GM19455 (cell line): ENCODE measurements at regions not wholly inside any gene's neighbourhood (a gene's known extent, or its start where the extent isn't known, plus 50 kb on each side); places are given as distances from the start of the nearest gene placed in this dataset.
"Not testable (repeated sequence)": the region's sequence is repeated elsewhere in the genome, so short reads cannot be mapped to it uniquely, and the experiment has no call there.

Experiments used
- ATAC-seq: cut with Tn5 transposase; IDR thresholded peaks from one replicate; pipeline ENCODE4 v1.9.1; 2021; ENCODE audit not compliant: unreplicated experiment

DNA sequence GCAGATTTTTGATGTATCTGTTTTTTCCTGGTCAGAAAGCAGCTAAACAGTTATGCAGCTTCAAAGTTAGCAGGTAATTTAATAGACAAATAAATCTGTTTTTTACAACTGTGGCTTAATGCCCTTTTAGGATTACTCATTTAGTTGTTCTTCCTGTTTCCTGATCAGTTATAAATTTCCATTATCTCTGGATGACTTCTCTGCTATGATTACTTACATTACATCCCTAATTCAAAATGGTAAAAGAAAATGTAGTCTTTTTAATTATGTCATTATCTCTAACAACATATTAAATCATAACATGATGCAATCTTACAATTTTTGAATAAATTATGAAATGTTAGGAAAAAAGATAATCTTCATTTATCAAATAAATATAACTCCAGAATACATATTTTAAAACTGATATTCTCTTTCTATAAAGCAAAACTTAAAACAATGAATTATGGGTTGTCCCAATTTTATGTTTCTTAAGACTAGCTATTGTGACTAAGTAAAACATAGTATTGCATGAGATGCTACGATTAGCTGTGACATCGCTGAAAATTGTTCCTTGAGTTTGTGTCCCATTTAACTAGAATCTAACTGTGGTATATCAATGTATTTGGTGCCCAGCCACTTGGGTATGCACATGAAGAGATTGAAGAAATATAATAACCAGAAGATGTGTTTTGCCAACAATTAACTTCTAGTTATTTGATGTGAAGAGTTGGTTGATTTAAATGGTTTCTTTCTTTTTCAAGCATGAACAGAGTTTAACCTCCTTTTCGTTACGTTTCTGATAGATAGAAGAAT lies 605.3 kb upstream of the SPRY2 start:
- ATAC-seq, result no peak

DNA sequence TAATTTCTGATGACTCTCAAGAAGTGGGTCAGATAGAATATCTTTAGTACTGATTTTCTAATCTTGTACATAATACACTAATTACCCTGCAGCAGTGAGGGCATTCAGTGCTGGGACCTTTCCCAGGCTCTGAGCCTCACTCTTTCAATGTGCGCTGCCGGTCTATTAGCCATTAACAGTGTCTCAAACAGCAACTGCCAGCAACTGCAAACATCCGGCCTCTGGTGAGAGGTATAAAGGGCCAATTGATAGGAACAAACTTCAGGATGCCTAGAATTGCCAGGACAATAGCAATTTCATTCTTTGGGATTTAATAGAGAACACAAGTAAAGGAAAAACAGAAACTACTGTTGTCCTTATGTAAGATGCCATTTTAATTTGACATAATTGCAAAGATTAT lies 604.4 kb upstream of the SPRY2 start:
- ATAC-seq, result no peak

DNA sequence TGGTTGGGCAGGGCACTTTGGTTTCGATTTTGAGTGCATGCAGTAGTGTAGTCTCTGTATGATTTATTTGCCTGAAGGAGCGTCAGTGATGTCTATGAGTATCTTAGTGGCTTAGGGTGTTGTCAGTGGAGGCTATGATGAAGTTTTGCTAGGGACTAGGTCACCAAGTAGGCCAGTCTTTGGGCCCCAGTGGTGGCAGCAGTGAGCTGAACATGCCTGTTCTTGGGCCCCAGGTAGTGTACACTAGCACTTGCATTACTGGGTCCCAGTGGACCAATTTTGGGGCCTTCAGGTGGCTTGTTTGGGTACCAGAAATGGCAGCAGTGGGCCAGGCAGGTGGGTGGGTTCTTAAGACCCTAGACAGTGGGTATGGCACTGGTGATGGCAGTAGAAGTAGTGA lies 598.7 kb upstream of the SPRY2 start:
- ATAC-seq, result no peak

DNA sequence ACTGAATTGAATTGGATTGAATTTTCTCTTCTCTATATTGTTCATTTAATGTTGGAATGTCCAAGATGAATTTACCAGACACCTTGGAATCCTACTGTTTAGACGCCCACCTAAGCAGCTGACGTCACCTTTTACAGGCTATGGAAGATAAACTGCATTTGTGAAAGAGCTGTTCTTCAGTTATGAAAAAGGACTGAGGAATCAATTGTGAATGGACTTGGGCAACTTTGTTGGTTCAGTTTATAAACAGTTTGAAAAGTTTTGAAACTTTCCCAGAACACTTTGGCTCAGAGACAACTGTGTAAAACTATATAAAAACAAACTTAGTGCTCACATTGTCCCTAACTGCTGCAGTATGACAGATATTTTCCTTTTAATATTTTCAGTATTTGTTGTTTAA lies 590.8 kb upstream of the SPRY2 start:
- ATAC-seq, result no peak

DNA sequence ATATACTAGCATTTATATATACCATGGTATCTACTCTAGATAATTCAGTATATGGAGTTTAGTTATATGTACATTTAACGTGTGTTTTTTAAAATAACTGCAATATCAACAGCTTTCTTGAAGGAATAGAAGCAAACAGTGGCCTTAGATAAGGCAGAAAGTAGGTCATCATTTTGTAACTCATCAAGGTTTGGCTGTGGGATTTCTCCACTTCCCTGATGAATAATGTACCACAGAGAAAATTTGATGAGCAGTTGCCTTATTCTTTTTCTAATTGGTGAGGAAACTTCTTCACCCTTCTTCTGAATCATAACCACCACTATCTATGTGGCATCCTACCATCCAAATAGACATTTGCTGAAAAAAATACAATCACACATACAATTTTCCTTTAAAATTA lies 590.2 kb upstream of the SPRY2 start:
- ATAC-seq, result no peak

DNA sequence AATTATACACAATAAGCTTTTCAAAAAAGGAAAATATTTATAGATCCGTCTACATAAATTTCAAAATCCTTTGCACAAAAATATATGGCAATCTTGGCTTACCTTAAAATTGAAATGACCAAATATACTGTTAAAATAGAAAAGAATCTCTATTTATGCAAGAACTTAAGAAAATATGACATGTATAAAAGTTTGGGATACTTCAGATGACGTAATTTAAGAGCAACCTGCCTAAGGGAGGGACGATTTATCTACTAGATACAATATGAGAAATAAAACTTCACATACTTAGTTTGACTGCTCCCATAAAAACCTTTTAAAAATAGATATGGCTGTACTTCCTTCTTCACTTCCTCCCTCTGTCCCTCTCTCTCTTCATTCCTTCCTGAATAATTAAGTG lies 587.3 kb upstream of the SPRY2 start:
- no peak for ATAC-seq

DNA sequence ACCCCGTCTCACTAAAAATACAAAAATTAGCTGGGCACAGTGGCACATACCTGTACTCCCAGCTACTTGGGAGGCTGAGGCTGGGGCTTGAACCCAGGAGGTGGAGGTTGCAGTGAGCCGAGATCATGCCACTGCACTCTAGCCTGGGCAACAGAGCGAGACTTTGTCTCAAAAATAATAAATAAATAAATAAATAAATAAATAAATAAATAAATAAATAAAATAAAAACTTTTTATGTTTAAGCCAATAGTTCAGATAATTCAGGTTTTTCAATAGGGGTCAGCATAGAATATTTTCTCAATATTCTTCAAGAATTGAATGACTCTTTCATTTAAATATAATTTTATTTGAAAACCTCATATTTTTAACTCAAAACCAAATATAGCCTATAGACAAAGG lies 585.1 kb upstream of the SPRY2 start:
- not testable (repeated sequence) for ATAC-seq

DNA sequence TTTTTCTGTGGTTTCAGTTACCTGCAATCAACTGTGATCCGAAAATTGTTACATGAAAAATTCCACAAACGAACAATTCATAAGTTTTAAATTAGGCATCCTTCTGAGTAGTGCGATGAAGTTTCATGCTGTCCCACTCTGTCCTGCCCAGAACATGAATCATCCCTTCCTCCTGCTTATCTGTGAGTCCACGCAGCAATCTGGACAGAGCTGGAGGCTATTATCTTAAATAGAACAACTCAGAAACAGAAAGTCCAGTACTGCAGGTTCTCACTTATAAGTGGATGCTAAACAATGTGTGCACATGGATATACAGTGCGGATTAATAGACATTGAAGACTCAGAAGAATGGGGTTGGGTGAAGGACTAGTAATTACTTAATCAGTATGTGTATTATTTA lies 583.7 kb upstream of the SPRY2 start:
- ATAC-seq, result no peak

DNA sequence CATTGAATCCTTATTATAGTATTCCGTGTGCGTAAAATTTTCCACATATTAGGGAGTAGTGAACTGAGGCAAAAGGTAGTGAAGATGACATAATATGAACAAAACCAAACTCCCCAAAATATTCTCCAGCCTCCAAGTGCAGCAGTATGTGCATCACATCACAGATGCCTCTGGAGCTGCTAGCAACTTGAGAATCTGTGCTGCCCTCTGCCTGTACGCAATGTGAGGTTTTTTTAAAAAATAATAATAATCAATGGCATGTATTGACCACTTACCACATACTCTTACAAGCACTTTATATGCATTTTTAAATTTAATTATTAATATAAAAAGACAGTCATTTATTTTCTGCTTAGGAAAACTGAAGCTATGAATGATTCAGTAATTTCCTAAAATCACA lies 583.0 kb upstream of the SPRY2 start:
- ATAC-seq, result no peak

DNA sequence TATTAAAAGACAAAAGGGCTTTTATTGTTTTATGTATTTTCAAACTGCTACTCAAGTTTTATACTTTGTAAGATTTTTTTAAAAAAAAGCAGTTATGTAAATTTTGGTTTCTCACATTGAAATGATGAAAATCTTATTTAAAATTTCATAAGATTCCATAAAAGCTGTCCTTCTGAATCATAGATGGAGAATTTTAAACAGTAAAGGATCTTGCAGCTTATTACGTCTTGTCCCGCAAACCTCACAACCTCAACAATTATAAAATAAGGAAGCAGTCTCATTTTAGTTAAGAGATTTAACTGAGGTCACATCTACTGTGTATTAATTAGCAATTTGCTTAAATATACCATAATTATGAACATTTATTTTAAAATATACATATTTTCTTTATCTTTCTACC lies 581.0 kb upstream of the SPRY2 start:
- no peak for ATAC-seq

DNA sequence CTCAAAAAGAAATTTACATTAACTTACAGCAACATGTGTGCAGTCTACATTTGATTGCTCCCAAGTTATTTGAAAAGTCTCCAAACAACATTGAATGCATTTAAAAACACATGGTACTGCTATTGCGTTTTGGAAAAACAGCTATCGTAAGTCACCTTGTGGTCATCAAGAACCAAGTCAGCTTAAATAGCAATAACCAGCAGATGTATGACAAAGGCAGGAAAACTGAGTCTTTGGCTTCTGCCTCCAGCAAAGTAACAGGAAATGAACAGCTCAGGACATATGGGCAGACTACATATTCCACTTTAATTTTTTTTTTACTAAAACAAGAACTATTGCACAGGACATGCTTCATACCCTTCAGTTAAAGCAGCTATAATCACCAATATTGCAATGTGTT lies 580.6 kb upstream of the SPRY2 start:
- ATAC-seq, result no peak

DNA sequence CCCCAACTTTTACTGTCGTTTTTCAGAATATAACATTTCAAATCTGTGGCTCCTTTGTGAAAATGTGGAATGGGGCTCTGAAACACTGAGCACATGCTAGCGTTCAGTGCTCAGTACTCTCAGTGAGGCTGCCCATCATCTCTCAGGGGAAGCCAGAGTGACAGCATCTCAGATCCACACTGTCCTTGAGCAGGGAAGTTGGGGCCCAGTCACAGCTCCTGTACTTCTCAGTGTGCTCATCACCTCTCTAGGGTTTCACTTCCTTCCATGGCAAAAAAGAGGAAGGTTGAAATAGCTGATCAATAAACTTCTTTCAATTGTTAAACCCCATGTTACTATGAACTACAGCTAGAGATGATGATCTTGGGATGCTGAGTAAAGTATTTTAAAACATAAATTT lies 565.9 kb upstream of the SPRY2 start:
- ATAC-seq, result no peak

DNA sequence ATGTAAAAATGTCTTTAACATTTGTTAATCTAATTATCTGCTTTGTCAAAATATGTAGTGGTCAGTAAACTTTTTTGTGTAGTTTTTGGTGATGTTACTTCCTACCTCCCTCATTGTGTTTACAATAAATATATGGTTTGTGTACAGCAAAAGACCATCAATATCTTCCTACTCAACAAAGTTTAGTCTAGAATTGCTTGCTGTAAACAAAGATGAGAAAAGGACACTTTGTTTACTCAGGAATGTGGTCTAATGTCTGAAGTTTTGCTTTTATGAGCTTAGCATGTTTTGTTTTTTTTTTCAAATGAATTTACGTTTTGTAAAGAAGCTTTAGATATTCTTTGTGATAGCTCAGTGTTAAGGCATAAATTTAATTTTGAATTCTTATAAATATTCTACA lies 563.5 kb upstream of the SPRY2 start:
- ATAC-seq, result no peak

DNA sequence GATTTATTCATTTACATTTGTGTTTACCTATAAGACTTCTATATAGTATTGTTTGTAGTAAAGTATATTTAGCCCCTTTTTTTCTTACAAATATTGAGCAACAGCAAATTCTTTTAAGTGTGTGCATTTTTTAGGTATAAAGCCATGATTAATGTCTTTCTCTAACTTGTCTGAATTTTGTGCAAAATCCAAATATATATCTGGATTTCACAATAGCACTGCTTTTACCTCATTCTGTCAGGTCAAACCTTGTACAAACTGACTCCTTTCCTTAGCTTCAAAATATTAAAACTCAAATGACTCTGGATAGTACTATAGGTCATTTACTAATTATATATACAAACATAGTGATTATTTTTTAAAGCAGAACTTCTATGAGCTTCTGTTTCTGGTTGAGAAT lies 563.0 kb upstream of the SPRY2 start:
- no peak for ATAC-seq

DNA sequence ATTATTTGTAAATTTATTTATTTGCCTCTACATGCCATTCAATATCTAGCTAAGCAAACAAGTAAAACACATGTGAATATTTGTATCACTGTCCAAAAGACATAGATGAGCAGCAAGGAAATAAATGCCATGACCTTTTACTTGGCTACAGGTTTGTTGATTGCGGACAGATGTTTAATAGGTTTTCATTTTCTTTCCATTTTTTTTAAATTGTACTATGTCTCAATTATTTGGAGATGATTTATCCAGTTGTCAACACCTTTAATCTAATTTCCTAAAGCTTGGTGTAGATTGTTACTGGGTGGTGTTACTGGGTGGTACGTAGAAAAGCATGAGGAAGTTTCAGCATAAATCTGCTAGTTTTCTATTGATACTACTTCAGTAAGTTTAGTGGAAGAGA lies 560.6 kb upstream of the SPRY2 start:
- ATAC-seq, result no peak

DNA sequence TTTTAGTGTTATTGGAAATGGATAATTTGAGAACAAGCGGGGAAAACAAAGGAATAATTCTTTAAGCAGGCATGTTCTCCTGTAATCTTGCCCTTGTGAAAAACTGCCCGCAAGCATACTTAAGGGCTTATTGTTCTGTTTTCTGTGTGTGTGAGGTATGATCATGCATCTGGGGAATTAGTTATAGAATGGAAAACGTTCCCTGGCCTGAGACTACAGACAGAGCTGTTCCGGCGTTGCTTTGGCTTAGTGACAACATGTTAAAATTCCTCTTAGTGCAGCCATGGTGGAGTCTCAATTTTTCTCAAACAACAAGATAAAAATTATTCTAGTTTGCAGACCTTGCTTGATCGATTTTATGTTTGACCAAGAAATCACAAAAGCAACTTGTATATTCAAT lies 560.2 kb upstream of the SPRY2 start:
- ATAC-seq, result no peak

DNA sequence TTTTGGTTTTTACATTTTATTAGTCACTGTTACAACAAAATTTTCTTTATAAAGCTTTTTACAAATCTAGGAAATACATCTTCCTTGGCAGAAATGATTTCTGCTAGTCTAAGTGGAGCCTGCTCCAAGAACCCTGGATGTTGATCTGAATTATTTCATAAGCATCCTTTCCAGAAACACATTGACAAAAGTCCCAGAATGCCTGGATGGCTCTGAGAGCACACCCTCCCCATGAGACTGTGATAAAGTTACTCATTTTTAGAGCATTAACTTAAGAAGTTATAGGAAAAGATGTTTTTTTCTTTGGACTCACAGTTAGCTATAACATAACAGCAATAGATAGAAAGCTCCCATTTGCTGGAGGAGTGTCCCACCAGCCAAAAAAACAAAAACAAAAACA lies 559.6 kb upstream of the SPRY2 start:
- no peak for ATAC-seq

DNA sequence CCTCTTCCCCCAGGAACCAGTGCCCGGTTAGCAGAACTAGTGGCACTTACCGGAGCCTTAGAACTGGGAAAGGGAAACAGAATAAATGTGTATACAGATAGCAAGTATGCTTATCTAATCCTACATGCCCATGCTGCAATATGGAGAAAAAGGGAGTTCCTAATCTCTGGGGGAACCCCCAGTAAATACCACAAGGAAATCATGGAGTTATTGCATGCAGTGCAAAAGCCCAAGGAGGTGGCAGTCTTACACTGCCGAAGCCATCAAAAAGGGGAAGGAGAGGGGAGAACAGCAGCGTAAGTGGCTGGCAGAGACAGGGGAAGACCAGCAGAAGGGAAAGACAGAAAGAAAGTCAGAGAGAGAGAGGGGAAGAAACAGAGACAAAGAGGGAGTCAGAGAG lies 556.7 kb upstream of the SPRY2 start:
- not testable (repeated sequence) for ATAC-seq

DNA sequence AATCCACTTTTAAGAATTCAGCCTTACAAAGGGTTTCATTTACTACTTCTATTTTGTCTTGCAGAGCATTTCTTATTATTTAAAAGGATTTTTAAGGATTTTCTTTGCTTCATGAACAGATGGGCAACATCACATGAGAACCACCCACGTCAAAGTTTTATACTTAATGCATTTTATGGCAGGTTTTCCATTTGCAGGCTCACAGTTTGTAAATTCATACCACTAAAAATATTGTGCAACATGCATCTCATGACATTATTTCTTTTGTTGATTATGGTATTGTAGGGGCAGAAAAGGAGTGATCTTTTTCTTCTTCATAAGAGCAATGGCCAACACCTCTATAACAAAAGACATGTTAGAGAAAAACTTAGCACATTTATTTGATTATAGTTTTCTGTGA lies 554.0 kb upstream of the SPRY2 start:
- ATAC-seq, result no peak

DNA sequence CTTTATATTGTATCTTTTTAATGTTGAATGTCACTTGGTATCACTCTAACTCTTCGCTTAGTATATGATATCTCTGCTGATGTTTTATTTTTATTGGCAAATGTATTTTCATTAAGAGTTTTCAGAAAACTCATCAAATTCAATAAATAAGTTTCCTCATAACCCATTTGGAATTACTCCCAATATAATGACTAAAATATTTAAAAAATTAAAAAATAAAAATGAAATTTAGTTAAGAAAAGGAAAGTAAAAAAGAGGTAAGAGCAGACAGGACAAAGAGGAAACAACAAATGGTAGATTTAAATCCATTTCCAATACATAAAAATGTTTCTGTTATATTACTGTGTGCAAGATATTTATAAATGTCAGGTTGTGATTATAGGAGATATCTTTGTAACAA lies 548.9 kb upstream of the SPRY2 start:
- ATAC-seq, result no peak

DNA sequence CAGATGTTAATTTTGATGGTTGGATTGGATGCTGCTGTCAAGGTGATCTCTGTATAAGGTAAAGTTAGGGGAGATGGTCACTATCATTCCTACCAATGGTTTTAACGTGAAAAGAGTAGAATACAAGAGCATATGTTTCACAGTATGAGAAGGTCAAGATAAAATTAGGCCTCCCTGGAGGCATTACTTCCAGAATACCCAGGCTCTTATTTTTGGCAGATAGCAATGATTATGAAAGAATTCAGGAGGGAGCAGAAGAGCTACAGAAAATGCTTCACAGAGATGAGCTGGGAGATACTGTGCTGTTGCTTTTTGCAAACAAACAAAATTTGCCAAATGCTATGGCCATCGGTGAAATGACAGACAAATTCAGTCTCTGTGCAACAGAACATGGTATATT lies 547.5 kb upstream of the SPRY2 start:
- ATAC-seq, result no peak

DNA sequence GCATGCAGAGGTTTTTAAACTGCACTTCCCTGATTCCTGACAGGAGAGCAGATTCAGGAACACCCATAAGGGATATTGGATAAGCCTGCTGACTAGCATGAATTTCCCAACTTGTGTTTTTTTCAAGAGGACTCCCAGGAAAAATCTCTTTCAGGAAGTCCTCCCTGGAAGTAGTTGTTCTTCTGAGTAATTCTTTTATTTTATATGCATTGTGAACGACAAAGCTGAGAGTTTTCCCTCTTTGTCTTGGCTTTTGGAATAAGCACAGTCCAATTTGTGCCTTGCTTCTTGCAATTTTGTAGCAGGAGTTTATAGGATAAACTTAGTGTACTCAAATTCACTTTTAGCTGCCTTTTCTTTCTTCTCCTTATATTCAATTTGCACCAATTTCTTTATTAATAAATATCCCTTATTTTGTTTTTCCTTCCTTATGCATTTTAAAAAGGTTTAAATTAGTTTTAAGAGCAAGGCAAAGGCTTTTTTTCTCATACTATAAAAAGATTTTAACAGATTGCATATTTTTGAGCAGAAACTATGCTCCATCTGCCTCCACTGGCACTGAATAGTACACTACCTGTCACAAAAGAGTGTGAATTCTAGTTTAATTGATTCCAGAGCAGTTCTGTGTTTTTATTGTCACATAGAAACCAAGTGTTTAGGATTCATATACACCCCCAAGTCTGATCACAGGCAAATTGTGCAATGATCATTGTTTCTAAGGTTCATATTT lies 543.3 kb upstream of the SPRY2 start:
- ATAC-seq, result no peak

DNA sequence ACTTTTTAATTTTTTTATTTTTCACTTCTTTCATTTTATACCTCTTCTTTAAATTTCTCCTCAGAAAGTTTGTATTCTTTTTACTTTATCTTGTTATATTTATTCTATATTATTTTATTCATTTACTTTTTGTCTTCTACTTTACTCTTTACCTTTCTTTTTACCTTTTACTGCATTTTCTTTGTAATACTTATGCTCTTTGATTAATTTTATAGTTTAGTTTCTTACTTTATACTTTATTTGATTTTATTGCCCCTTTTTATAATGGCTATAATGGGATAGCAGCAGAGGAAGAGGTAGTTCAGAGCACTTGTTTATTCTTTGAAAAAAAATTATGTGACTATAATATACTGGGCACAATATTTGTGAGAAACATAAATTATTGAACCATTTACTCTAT lies 542.6 kb upstream of the SPRY2 start:
- ATAC-seq, result no peak
